NCI-H526 (cell line): ENCODE measurements at regions not wholly inside any gene's neighbourhood (a gene's known extent, or its start where the extent isn't known, plus 50 kb on each side); places are given as distances from the start of the nearest gene placed in this dataset.

Experiments used
- DNase-seq, 2 experiments: peaks; one replicate each; lab custom pipeline; 2025; lab: John Stamatoyannopoulos, UW

- no peak for DNase-seq
Measured at GRCh38 chr18:79626905-79627749, 52.5 kb upstream of the CTDP1 start.

GRCh38 chr18:79627750-79628294, 51.8 kb upstream of the CTDP1 start:
- no peak for DNase-seq

- DNase-seq, result no peak
Measured at GRCh38 chr18:79628416-79629248, 51.0 kb upstream of the CTDP1 start.

GRCh38 chr18:79629249-79629558, 50.4 kb upstream of the CTDP1 start:
- no peak for DNase-seq

GRCh38 chr18:79629606-79630005, 50.0 kb upstream of the CTDP1 start:
- DNase-seq, result no peak
